Caki2 (cell line): ENCODE measurements at regions not wholly inside any gene's neighbourhood (a gene's known extent, or its start where the extent isn't known, plus 50 kb on each side); places are given as distances from the start of the nearest gene placed in this dataset.

ENCODE experiments used
- DNase-seq: peaks from one replicate; pipeline ENCODE4 v3.0.0-alpha.2; 2015; ENCODE audit warnings: low read depth
- in situ Hi-C: cut with HindIII; loops from 2 replicates; pipeline ENCODE4 v1.10.0; 2016; ENCODE audit warnings: low sequenced_read_pairs, low pct_unique_long_range_greater_than_20kb, mixed read lengths

DNA sequence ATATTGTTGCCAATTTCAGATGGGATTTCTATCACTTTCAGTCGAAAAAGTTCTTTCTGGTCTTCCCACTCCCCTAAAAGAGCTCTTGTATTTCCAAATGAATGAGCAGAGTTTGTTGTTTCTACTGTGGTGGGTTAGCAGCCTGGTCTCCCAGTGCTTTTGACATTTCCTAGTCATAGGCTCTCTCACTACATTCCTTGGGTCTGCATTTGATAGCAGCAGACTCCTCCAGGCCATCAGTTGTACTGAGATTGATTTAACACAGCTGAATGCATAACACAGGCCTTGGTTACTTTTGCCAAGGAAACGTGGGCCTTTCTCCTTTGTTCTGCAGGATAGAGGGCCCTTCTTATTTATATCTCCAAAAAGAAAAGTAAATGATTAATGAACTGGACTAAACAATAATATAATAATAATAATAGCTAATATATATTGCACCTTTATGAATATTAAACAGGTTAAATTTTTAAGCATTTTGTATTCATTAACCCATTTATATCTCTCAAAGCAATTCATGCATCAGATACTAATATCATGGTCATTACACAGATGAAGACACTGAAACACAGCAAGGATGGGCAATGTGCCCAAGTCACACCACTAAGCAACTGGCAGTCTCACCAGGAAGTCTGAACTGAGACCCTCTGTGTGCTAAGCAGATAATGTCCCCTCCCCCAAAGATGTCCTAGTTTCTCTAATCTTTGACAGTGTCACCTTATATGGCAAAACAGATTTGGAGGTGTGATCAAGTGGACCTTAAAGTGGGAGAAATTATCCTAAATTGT is 1579.2 kb downstream of the AACS start:
- in situ Hi-C loops, result no loop called here

DNA sequence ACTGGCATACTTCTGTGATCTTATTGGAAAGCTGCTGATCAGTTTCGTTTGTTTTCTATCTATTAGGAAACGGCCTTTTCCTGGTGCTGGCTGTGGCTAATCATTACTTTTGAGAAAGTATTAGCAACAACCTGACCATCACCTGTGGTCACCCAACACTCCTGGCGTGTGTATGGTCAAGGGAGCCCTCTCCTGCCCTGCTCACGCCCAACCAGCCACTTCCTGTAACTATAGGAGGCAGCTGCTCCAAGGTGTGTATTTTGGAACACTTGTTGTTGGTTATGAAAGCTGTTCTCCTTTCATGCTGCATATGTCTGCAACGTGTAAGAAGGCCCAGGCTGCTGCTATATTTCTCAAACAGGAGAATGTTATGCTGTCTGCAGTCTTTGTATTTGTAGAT is 1582.8 kb downstream of the AACS start:
- in situ Hi-C loops, result no loop called here
- DNase-seq, result no peak

More for the DNA sequence above, 1579.2 kb downstream of the AACS start:
- no peak for DNase-seq

DNA sequence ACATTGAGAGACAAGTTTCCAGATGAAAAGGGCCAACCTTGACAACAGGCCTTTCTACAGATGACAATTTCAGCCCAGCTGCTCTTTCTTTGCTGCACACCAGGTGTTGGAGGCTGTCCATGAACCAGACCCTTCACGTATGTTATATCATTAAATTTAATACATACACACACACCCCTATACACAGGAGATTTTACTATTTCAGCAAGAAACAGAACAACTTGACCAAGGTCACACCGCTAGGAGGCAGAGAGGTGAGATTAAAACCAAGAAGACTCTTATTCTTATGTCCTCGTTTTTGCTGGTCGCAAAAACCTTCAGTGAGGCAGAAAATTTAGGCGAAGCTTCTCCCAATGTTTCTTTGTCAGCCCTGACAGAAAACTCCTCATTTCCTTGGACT is 1585.9 kb downstream of the AACS start:
- in situ Hi-C loops, result no loop called here
- DNase-seq, result no peak

DNA sequence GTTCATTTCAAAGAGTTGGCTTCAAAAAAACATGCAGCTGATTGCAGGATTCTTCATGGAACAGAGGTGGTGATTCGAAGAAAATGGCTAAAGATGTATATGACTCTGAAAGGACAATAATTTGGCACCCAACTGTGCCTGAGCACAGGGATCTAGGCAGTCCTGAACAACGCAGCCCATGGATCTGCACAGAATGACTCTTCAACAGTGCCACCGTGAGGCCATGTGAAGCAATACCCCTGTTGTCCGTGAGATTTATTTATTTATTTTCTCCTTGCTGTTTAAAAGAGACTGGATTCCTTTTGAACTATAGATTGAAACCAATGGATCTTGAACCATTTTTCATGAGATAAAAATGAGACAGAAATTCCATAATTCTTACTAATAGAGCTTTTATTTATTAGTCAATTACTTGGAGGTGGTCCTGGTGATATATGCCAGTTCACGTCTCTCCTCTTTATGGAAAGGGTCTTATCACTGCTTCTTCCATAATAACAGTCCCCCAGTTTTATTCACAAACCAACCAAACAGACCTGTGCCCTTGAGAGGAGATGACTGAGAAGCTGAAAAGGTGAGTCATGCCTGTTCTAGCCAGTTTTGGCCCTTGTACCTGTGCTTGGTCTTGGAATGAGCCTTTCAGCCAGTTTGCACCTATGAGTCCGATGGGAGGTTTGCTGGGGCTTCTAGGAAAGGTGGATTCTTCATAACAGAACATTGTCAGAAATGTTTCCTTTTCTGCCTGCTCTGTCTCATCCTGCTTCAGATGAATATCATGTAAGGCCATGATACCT is 1598.3 kb downstream of the AACS start:
- peak; percentile 5 for DNase-seq
- in situ Hi-C loops, result no loop called here

DNA sequence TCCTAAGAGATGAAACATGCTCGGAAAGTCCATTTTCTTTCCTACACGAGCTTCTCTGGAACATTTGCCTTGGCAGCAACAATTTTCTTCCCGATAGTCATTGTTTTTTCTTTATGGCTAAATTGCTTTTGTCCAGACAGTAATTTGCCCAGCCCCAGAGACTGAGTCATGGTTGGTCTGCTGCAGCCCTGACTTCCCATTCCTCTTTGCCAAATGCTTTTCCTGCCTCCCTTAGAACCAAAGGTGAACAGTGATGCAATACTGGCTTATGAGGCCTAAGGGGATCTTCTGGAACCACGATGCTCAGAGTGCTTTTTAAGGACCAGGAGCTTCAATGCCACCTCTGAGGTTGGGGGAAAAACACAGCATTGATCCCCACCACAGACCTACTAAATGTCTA is 1599.6 kb upstream of the TMEM132C start:
- in situ Hi-C loops, result no loop called here
- peak; percentile 62 for DNase-seq

DNA sequence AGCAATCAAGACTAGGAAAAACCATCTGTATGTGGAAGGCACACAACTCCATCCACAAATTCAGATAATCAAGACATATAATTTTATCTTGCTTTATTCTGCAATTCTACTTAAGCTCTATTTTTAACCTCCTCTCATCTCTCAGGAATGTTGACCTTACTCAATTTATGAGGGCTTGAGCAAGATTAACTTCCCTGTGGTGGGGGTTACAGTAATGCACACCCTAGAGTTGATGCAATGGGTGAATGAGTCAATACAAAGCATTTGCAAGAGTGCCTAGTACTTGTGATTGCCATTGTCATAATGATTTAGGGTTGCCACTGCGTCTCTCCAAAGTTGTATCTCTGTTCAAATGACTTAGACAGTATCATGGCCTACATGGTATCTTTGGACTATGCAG is 1598.4 kb upstream of the TMEM132C start:
- peak; percentile 66 for DNase-seq
- in situ Hi-C loops, result no loop called here

DNA sequence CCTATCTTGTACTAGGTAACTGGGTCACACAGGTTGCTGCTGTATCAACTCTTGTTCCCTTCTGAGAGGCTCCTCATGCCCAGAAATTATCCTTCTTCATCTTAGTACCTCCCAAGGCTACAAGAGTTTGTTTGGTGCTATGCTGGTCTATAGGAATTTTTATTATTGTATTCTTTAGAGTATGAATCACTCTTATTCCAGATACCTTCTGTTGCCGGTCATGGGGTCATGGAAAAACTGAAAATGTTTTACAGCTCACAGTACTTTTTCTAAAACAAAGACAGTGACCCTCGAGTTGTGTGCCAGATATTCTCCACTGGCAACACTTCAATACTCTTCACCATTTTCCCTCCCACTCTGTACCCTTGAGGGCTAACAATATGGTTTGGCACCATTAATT is 1598.0 kb upstream of the TMEM132C start:
- DNase-seq, result peak; percentile 61
- in situ Hi-C loops, result no loop called here

DNA sequence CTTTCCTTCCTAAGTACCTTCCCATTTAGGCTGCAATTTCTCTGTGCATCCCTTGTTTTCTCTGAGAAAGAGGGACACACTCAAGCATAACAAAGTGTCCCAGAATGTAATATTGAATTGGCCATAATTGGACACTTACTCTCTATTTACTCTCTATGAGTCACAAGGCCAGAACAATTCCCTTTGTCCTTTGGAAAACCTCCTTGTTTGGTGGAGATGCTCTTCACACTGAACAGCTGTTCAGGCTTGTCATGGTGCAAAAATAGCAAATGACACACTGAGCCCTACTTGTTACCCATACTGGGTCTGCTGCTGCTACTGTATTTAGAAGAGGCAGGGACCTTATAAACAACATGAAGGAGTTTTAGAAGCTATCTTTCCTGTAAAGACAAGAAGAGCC is 1590.5 kb upstream of the TMEM132C start:
- DNase-seq, result peak; percentile 21
- in situ Hi-C loops, result no loop called here

DNA sequence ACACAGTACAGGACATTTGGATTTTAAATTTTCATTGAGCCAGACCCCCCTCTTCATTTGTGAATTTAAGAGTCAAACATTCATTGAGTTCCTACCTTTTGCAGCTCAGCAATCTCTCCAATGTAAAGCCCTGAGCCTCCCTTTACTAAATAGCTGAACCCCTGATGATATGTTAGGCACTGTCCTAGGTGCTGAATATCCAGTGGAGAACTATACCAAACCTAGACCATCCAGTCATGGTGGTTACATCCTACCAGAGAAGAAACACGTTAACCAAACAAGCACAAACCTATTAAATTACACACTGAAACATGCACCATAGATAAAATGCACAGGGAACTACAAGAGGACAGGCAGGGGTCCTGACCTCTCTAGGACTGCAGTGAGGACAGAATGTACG is 1585.3 kb upstream of the TMEM132C start:
- DNase-seq, result no peak
- in situ Hi-C loops, result no loop called here

DNA sequence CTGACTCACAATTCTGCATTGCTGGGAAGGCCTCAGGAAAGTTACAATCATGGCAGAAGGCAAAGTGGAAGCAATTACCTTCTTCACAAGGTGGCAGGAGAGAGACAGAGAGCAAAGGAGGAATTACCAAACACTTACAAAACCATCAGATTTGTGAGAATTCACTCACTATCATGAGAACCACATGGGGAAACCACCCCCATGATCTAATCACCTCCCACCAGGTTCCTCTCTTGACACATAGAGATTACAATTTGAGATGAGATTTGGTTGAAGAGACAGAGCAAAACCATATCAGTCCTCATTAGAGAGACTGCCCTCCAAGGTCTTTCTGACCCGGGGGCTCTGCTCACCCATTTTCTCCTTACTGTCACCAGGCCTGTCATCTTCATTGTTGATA is 1582.3 kb upstream of the TMEM132C start:
- in situ Hi-C loops, result no loop called here

DNA sequence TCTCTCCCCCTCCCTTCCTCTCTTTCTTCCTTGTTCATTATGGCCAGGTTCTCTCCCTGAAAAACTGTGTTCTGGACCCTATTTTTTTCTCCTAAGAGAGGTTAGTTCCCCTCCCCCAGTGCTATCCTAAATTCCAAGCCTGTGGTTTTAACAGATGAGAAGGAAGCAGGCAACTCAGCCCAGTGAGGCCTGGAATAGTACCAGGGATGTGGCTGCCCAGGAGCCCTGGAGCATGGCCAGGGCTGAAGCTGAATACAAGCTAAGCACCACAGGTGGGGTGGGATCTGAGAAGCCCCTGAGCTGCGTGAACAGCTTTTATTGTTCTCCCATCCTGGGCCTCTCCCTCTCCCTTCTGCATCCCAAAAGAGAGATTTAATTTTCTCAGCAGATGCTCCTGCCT is 1581.3 kb upstream of the TMEM132C start:
- DNase-seq, result no peak
- in situ Hi-C loops, result no loop called here

More for the DNA sequence above, 1582.3 kb upstream of the TMEM132C start:
- DNase-seq, result no peak

DNA sequence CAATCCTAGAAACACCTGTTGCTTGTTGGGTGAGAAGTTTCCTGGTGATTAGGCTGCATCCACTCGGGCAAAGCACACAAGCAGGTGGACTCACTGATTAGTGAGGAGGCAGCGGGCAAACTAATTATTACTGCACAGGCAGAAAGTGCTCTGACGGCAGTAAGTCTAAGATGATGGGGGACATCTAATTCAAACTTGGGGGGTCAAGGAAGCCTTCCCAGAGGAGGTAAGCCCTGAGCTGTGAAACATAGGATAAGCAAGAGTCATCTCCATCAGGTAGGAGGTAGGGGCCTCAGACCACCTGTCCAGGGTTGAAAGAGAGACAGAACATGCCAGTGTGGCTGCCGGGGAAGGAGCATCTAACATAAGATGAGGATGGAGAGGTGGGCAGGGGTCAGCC is 1578.4 kb upstream of the TMEM132C start:
- in situ Hi-C loops, result no loop called here
- DNase-seq, result no peak

DNA sequence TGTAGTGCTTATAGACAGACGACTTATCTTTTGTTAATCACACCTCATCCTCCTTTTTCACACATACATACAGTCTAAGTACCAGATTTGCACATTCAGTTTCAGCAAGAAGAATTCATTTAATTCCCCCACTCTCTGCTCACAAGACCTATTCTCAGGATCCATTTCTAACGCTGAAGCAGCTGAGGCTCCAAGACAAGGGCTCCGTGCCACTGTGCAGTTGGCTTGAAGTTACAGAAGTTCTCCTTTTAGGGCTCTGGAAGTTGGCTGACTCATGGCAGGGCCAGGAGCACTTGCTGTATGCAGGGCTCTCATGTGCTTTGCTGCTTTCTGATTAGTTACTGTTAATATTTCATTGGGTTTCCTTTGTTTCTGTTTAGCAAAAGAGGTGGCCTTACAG is 1566.9 kb upstream of the TMEM132C start:
- in situ Hi-C loops, result no loop called here
- DNase-seq, result no peak

DNA sequence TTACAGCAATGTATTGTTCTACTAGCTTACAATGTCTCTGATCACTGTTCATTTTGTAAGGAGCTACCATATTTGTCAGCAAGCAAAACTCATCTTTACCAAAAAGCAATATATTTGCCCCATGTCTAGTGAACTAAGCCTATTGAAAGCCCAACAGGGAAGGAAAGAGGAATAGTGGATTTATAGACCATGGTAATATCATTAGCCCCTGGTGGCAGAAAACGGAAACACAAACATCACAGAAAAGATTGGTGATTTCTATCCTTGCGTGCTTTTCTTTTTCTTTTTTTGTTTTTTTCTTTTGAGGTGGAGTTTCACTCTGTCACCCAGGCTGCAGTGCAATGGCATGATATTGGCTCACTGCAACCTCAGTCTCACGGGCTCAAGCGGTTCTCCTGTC is 1562.4 kb upstream of the TMEM132C start:
- no peak for DNase-seq
- in situ Hi-C loops, result no loop called here

DNA sequence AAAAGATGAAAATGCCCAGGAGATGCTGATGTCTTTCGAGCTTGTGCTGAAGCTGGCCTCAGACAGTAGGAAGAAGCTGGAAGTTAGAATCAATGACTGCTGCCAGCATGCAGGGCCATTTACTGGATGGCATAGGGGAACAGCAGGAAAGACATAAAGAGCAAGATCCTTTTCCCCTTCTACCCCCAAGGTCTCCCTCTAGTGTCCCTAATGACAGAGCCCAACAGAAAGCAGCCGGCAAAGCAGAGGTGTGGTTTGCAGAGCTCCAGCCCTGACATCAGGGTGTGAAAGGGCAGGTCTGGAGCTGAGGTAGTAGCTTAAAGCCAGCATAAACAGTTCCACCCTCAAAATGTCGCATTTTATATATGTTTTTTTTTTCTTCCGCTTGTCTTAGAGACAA is 1560.7 kb upstream of the TMEM132C start:
- in situ Hi-C loops, result no loop called here
- DNase-seq, result no peak

DNA sequence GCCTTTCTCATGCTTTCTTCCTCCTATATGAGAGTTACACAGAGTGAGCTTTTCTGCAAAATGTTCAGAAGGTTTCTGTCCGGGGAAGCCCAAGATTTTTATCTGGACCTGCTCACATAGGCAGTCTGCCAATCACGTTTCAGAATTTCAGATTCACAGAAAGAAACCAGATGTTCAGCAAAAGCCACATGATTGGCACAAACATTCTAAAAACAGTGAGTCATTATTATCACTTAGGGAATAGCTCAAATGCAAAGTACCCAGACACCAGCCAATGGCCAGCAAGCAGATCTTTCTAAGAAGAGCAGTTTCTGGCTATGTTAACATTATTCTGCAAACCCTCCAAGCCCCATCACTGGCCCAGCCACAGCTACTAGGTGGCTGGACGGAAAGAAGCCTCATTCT is 1558.5 kb upstream of the TMEM132C start:
- peak; percentile 51 for DNase-seq
- in situ Hi-C loops, result no loop called here

DNA sequence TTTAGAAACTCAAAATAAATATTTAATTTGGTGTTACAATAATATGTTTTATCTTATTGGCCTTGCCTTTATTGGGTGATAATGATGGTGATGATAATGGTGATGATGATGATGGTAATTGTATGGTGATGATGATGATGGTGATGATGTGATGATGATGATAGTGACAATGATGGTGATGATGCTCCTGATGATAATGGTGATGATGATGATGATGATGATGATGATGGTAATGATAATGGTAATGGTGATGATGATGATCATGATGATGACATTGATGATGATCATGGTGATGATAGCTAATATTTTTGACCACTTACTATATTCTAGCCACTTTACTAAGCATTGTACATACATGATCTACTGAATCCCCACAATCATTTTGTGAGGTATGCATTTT is 1548.6 kb upstream of the TMEM132C start:
- in situ Hi-C loops, result no loop called here
- no peak for DNase-seq

DNA sequence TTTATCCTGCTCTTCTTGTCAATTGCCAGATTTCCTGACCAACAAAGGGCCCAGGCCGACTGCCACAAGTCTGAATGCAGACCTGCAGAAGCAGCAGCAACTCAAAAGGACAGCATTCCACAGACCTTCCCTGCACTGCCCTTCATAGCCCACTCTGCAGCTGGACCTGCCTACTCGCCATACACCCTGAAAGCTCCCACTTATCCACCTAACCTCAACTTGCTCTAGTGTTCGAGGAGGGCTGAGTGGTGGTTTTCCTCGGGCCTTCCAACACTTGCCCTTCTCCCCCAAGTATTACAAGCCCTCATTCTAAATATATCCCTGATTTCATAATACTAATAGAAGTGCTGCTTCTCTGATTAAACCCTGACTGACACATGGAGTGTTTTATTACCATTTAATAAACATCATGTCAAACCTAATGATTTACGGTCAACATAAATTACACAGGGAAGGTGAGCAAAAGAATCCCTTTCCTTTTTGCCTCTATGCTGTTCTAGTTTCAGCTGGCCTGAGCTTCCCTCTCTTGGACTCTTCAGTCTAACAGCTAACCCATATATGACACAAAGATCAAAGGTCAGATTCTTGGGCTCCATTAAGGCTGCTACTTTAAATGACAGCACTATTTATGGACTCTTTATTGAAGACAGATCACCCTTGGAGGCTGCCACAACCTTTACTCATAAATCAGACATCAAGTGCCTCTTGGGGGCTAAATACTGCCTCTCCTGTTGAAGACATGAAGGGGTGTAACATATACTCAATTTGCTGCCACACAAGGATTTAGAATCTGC is 1546.9 kb upstream of the TMEM132C start:
- no peak for DNase-seq
- in situ Hi-C loops, result no loop called here
